ENCODE measurements at regions not wholly inside any gene's neighbourhood (a gene's known extent, or its start where the extent isn't known, plus 50 kb on each side); places are given as distances from the start of the nearest gene placed in this dataset.

GRCh38 chr2:60098996-60099395, 454.5 kb downstream of the BCL11A start:
- H3K4me3 ChIP-seq (ENCODE audit: low read depth, low read length): no peak overlapping the region

GRCh38 chr2:60097298-60097697, 456.2 kb downstream of the BCL11A start:
- TF ChIP-seq CTCF (IDR thresholded peaks at IDR 0.05; ENCODE audit: low read depth, low read length): no peak

More at GRCh38 chr2:60098996-60099395, 454.5 kb downstream of the BCL11A start:
- TF ChIP-seq CTCF (IDR thresholded peaks at IDR 0.05; ENCODE audit: low read depth, low read length): no peak

GRCh38 chr2:60096556-60096955, 456.9 kb downstream of the BCL11A start:
- H3K4me3 ChIP-seq (ENCODE audit: low read depth, low read length): no peak overlapping the region
- TF ChIP-seq CTCF (IDR thresholded peaks at IDR 0.05; ENCODE audit: low read depth, low read length): no peak

More at GRCh38 chr2:60097298-60097697, 456.2 kb downstream of the BCL11A start:
- H3K4me3 ChIP-seq (ENCODE audit: low read depth, low read length): no peak overlapping the region

- H3K4me3 ChIP-seq (ENCODE audit: low read depth, low read length): no peak overlapping the region
- no peak for TF ChIP-seq CTCF (IDR thresholded peaks at IDR 0.05; ENCODE audit: low read depth, low read length)
These were observed 457.6 kb downstream of the BCL11A start for GRCh38 chr2:60095903-60096302.

GRCh38 chr2:60095202-60095815, 458.1 kb downstream of the BCL11A start:
- TF ChIP-seq CTCF (IDR thresholded peaks at IDR 0.05; ENCODE audit: low read depth, low read length): no peak
- no peak overlapping the region for H3K4me3 ChIP-seq (ENCODE audit: low read depth, low read length)

GRCh38 chr2:60094450-60094929, 459.0 kb downstream of the BCL11A start:
- TF ChIP-seq CTCF (IDR thresholded peaks at IDR 0.05; ENCODE audit: low read depth, low read length): no peak
- no peak overlapping the region for H3K4me3 ChIP-seq (ENCODE audit: low read depth, low read length)

GRCh38 chr2:60092781-60093180, 460.7 kb downstream of the BCL11A start:
- no peak overlapping the region for H3K4me3 ChIP-seq (ENCODE audit: low read depth, low read length)
- no peak for TF ChIP-seq CTCF (IDR thresholded peaks at IDR 0.05; ENCODE audit: low read depth, low read length)

Measured in WI38 (cell line).